AG09319 (cell line): ENCODE measurements at regions not wholly inside any gene's neighbourhood (a gene's known extent, or its start where the extent isn't known, plus 50 kb on each side); places are given as distances from the start of the nearest gene placed in this dataset.

Experiments used
- DNase-seq: peaks from one replicate; pipeline ENCODE4 v3.0.0-alpha.2; 2010; ENCODE audit warnings: low read depth; ENCODE audit errors: extremely low read depth
- TF ChIP-seq, protein P1 (sequence below): IDR thresholded peaks from 2 replicates; pipeline ENCODE4 v1.5.1; 2011; ENCODE audit warnings: low read depth, mild to moderate bottlenecking, inconsistent platforms, low read length, moderate library complexity

DNA sequence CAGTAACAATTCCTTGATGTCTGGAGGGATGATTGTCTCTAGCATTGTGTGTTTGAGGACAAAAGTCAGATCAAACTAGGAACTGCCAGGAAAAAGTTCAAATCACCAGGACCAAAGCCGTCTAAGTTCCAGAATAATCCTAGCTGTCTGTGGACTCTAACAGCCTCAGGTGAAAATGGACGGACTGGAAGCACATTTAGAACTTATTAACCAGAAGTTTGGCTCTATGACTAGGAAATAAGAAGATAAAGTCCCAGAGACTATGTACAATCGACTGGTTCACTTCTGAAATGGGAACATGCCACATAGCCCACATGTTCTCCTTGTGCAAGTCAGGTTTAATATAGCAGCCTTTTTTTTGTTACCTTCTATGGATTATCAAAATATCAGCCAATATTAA, 50.6 kb upstream of the SGO1 start:
- TF ChIP-seq, protein P1, sequence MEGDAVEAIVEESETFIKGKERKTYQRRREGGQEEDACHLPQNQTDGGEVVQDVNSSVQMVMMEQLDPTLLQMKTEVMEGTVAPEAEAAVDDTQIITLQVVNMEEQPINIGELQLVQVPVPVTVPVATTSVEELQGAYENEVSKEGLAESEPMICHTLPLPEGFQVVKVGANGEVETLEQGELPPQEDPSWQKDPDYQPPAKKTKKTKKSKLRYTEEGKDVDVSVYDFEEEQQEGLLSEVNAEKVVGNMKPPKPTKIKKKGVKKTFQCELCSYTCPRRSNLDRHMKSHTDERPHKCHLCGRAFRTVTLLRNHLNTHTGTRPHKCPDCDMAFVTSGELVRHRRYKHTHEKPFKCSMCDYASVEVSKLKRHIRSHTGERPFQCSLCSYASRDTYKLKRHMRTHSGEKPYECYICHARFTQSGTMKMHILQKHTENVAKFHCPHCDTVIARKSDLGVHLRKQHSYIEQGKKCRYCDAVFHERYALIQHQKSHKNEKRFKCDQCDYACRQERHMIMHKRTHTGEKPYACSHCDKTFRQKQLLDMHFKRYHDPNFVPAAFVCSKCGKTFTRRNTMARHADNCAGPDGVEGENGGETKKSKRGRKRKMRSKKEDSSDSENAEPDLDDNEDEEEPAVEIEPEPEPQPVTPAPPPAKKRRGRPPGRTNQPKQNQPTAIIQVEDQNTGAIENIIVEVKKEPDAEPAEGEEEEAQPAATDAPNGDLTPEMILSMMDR, result no peak
- DNase-seq, result no peak
